Neuronal stem cell (in vitro differentiated cells): ENCODE measurements at regions not wholly inside any gene's neighbourhood (a gene's known extent, or its start where the extent isn't known, plus 50 kb on each side); places are given as distances from the start of the nearest gene placed in this dataset.

ENCODE experiments used
- DNase-seq: peaks from one replicate; pipeline ENCODE4 v3.0.0-alpha.2; 2013; ENCODE audit warnings: low spot score
- H2AFZ ChIP-seq: one replicate; pipeline ENCODE4 v1.6.1; 2013; ENCODE audit warnings: mild to moderate bottlenecking, low read length, inconsistent platforms
- H2AK5ac ChIP-seq: 2 replicates; pipeline ENCODE4 v1.6.1; 2013; ENCODE audit warnings: low read depth, mild to moderate bottlenecking, inconsistent platforms, low read length, moderate library complexity, mixed read lengths
- H2BK120ac ChIP-seq: 2 replicates; pipeline ENCODE4 v1.6.1; 2013; ENCODE audit warnings: low read depth, mild to moderate bottlenecking, inconsistent platforms, low read length, moderate library complexity, mixed read lengths
- H2BK12ac ChIP-seq: one replicate; pipeline ENCODE4 v1.6.1; 2013; ENCODE audit warnings: low read length, inconsistent platforms
- H2BK15ac ChIP-seq: 2 replicates; pipeline ENCODE4 v1.6.1; 2013; ENCODE audit warnings: mild to moderate bottlenecking, low read length, inconsistent platforms, mixed read lengths
- H2BK5ac ChIP-seq: one replicate; pipeline ENCODE4 v1.6.1; 2013; ENCODE audit warnings: inconsistent platforms, mild to moderate bottlenecking, low read length, moderate library complexity
- H3K14ac ChIP-seq: one replicate; pipeline ENCODE4 v1.6.1; 2013; ENCODE audit warnings: low read length, inconsistent platforms
- H3K18ac ChIP-seq: 2 replicates; pipeline ENCODE4 v1.6.1; 2013; ENCODE audit warnings: low read length, inconsistent platforms
- H3K23ac ChIP-seq: 2 replicates; pipeline ENCODE4 v1.6.1; 2013; ENCODE audit warnings: low read depth, mild to moderate bottlenecking, mixed read lengths, low read length, inconsistent platforms; ENCODE audit not compliant: poor library complexity
- H3K27ac ChIP-seq: replicated peaks from 3 replicates; pipeline ENCODE4 v1.5.1; 2013; ENCODE audit warnings: low read length, inconsistent platforms
- H3K27me3 ChIP-seq, 3 experiments: 2 replicates each; pipeline ENCODE4 v1.6.1; 2013; ENCODE audit warnings: low read length in 3 of 3, mild to moderate bottlenecking in 2 of 3, inconsistent platforms in 1 of 3, low read depth in 1 of 3, mixed read lengths in 1 of 3, moderate library complexity in 1 of 3; ENCODE audit not compliant: control insufficient read depth in 3 of 3, insufficient read depth in 3 of 3
- H3K36me3 ChIP-seq, 2 donors: replicated peaks in 1 of 2; 2 replicates each; pipeline ENCODE4 v1.6.1; 2013; ENCODE audit warnings: low read length in 2 of 2; ENCODE audit not compliant: control insufficient read depth in 2 of 2, insufficient read depth in 2 of 2
- H3K4ac ChIP-seq: 2 replicates; pipeline ENCODE4 v1.6.1; 2013; ENCODE audit warnings: inconsistent platforms, mild to moderate bottlenecking, low read length, moderate library complexity
- H3K4me1 ChIP-seq, 2 donors: 1 replicate in 1 of 2; 2 replicates in 1 of 2; pipeline ENCODE4 v1.6.1; 2013; ENCODE audit warnings: low read length in 2 of 2, low read depth in 1 of 2; ENCODE audit not compliant: control insufficient read depth in 2 of 2, insufficient read depth in 1 of 2
- H3K4me2 ChIP-seq: one replicate; pipeline ENCODE4 v1.6.1; 2013; ENCODE audit warnings: mild to moderate bottlenecking, low read length, inconsistent platforms; ENCODE audit not compliant: insufficient read depth, poor library complexity, severe bottlenecking
- H3K4me3 ChIP-seq, 2 donors: 2 replicates each; pipeline ENCODE4 v1.5.1; 2013; ENCODE audit warnings: low read length in 2 of 2, mild to moderate bottlenecking in 2 of 2, inconsistent platforms in 1 of 2, moderate library complexity in 1 of 2
- H3K79me1 ChIP-seq: one replicate; pipeline ENCODE4 v1.6.1; 2013; ENCODE audit warnings: low read depth, mild to moderate bottlenecking, inconsistent platforms, low read length, moderate library complexity
- H3K9ac ChIP-seq: one replicate; pipeline ENCODE4 v1.6.1; 2013; ENCODE audit warnings: mild to moderate bottlenecking, low read depth, low read length, inconsistent platforms; ENCODE audit not compliant: poor library complexity
- H3K9me3 ChIP-seq, 2 donors: replicated peaks in 1 of 2; 2 replicates each; pipeline versions ENCODE3 to v1.6.1; 2013; ENCODE audit warnings: low read length in 2 of 2, mild to moderate bottlenecking in 2 of 2, inconsistent platforms in 1 of 2, low read depth in 1 of 2, mixed read lengths in 1 of 2, moderate library complexity in 1 of 2; ENCODE audit not compliant: control insufficient read depth in 2 of 2, insufficient read depth in 1 of 2
- H4K8ac ChIP-seq: one replicate; pipeline ENCODE4 v1.6.1; 2013; ENCODE audit warnings: low read depth, mild to moderate bottlenecking, inconsistent platforms, low read length, moderate library complexity
- H4K91ac ChIP-seq: one replicate; pipeline ENCODE4 v1.6.1; 2013; ENCODE audit warnings: low read length, low read depth, mild to moderate bottlenecking, inconsistent platforms; ENCODE audit not compliant: poor library complexity
- WGBS, 2 donors: extraction: QIAGEN DNeasy Blood & Tissue Kit; methylation state at CpG; one replicate each; pipeline ENCODE4 v1.1.7; 2013; ENCODE audit warnings: missing lambda C conversion rate in 2 of 2, mixed read lengths in 1 of 2; ENCODE audit not compliant: insufficient read length in 2 of 2, insufficient replicate concordance in 1 of 2; ENCODE audit errors: extremely low coverage in 2 of 2; 5-methylcytosine and 5-hydroxymethylcytosine counted together

- Histone ChIP-seq H3K4me2 (no peak overlapping the region), H3K27me3 (no peaks in the 10 kb centered on the region), H2BK5ac (no peak overlapping the region), H4K8ac (no peak overlapping the region), H4K91ac (no peak overlapping the region), H3K36me3 (no peaks in the 10 kb centered on the region), H2BK12ac (no peak overlapping the region), H2BK120ac (no peak overlapping the region), H3K9ac (no peak overlapping the region), H3K4ac (no peak overlapping the region), H3K4me3 (no peak overlapping the region), H3K18ac (no peak overlapping the region), H2AFZ (no peak overlapping the region), H3K23ac (no peak overlapping the region), H3K79me1 (no peaks in the 10 kb centered on the region), H2BK15ac (no peak overlapping the region), H3K4me1 (peaks cover 0 to 2% of the 10 kb centered on the region in 2 donors), H2AK5ac (no peak overlapping the region), H3K14ac (no peak overlapping the region), H3K27ac (no peak overlapping the region), H3K9me3 (no peaks in the 10 kb centered on the region)
- WGBS, 2 donors: no CpG with 5 or more reads among the region's 1 CpG
- DNase-seq: no peak
Observed at GRCh38 chr17:13704333-13704732, 102.6 kb upstream of the HS3ST3A1 start.

DNA sequence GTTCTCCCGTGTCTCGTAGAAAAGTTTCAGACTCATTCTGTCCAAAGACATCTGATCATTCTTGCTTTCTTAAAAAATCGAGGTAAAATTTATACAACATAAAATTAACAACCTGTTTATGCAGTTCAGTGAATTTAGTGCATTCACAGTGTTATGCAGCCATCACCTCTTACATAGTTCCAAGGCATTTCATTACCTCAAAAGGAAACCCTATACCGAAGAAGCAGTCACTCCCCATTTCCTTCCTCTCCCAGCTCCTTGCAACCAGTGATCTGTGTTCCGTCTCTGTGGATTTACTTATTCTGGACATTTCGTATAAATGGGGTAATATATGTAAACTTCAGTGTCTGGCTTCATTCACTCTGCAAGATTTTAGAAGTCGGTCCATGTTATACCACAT lies 103.5 kb upstream of the HS3ST3A1 start:
- H2AFZ ChIP-seq: no peak overlapping the region

DNA sequence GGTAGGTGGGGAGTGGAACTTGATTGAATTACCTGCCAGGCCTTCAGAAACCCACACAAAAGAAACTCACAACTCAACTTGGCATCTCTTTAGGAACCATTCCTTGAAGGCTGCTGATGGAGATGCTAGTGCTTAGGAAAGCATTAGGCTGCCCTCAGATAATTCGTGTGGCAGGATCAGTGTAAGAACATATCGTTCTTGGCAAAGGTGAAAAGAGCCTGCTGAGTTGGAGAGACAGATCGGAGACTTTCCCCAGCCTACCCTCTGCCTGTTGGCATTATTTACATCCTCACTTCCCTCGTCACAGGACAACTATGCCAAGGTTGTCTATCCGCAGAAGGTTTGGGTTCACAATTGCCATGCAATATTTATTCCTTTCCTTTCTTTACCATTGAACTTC lies 120.0 kb upstream of the HS3ST3A1 start:
- Histone ChIP-seq H3K9me3 (no peaks in the 10 kb centered on the region), H3K23ac (no peak overlapping the region), H3K79me1 (no peaks in the 10 kb centered on the region), H2BK15ac (no peak overlapping the region), H3K18ac (no peak overlapping the region), H2AK5ac (no peak overlapping the region), H4K8ac (no peak overlapping the region), H3K4me3 (no peak overlapping the region), H3K36me3 (no peaks in the 10 kb centered on the region), H3K4me1 (no peaks in the 10 kb centered on the region), H2BK5ac (no peak overlapping the region), H3K14ac (no peak overlapping the region), H4K91ac (no peak overlapping the region), H3K4me2 (no peak overlapping the region), H2BK12ac (no peak overlapping the region), H3K9ac (no peak overlapping the region), H3K4ac (no peak overlapping the region), H2AFZ (no peak overlapping the region), H3K27ac (no peak overlapping the region), H3K27me3 (no peaks in the 10 kb centered on the region), H2BK120ac (no peak overlapping the region)
- no peak for DNase-seq
- WGBS, 2 donors: no CpG with 5 or more reads among the region's 5 CpGs

More for the DNA sequence above, 103.5 kb upstream of the HS3ST3A1 start:
- H3K9me3 ChIP-seq: no peaks in the 10 kb centered on the region
- H2BK12ac ChIP-seq: no peak overlapping the region
- no peak overlapping the region for H2BK120ac ChIP-seq
- no peak overlapping the region for H3K23ac ChIP-seq
- H3K4me1 ChIP-seq: peaks cover 0 to 2% of the 10 kb centered on the region in 2 donors
- no peak overlapping the region for H3K27ac ChIP-seq
- no peaks in the 10 kb centered on the region for H3K36me3 ChIP-seq
- H2BK15ac ChIP-seq: no peak overlapping the region
- no peak overlapping the region for H4K91ac ChIP-seq
- no peak for DNase-seq
- H3K79me1 ChIP-seq: no peaks in the 10 kb centered on the region
- no peak overlapping the region for H3K18ac ChIP-seq
- H3K27me3 ChIP-seq: no peaks in the 10 kb centered on the region
- H3K4me2 ChIP-seq: no peak overlapping the region
- no peak overlapping the region for H2BK5ac ChIP-seq
- no peak overlapping the region for H3K4me3 ChIP-seq
- no CpG with 5 or more reads among the region's 7 CpGs for WGBS, 2 donors
- no peak overlapping the region for H3K9ac ChIP-seq
- no peak overlapping the region for H4K8ac ChIP-seq
- no peak overlapping the region for H2AK5ac ChIP-seq
- no peak overlapping the region for H3K4ac ChIP-seq
- H3K14ac ChIP-seq: no peak overlapping the region

DNA sequence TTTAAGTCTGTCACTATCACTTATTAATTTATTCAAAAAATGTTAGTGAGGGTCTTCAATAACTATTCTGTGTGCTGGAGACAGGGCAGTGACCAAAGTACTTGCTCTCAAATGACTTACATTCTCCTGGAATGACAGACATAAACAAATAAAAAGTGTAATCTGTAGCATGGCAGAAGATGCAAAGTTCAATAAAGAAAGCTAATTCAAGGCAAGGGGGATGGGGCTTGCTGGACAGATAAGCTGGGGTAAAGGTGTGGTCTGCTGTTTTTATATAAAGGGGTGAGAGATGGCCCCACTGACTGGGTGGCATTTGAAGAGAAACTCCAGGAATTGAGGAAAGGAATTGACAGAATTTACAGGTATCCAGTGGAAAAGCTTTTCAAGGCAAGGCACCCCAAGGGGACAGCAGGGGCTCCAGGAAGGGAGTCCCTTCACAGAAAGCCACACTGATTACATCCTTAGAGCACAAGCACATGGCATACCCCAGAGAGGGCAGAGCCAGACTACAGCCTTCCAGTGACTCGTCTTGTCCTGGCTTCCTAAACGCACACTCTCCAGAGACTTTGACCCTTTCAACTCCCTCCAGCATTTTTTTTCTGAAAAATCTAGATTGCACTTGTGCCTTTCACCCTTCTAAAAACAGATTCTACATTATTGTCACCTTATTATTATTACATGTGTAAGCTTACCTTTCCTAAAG lies 123.7 kb upstream of the HS3ST3A1 start:
- no peaks in the 10 kb centered on the region for H3K36me3 ChIP-seq

More for the DNA sequence above, 123.7 kb upstream of the HS3ST3A1 start:
- no peak overlapping the region for H2BK120ac ChIP-seq
- H2BK12ac ChIP-seq: no peak overlapping the region
- no peak overlapping the region for H3K18ac ChIP-seq
- no peak overlapping the region for H3K4me2 ChIP-seq
- H3K27me3 ChIP-seq: no peaks in the 10 kb centered on the region
- H2AK5ac ChIP-seq: no peak overlapping the region
- no peak overlapping the region for H2BK15ac ChIP-seq
- H3K4me1 ChIP-seq: no peaks in the 10 kb centered on the region
- no CpG with 5 or more reads among the region's 2 CpGs for WGBS, 2 donors
- no peak overlapping the region for H2AFZ ChIP-seq
- no peak overlapping the region for H3K9ac ChIP-seq
- no peaks in the 10 kb centered on the region for H3K79me1 ChIP-seq
- H4K91ac ChIP-seq: no peak overlapping the region
- H3K4ac ChIP-seq: no peak overlapping the region
- H3K9me3 ChIP-seq: no peaks in the 10 kb centered on the region
- H3K23ac ChIP-seq: no peak overlapping the region
- H3K14ac ChIP-seq: no peak overlapping the region
- no peak overlapping the region for H3K27ac ChIP-seq
- H3K4me3 ChIP-seq: no peak overlapping the region
- H2BK5ac ChIP-seq: no peak overlapping the region
- no peak overlapping the region for H4K8ac ChIP-seq
- no peak for DNase-seq
